HCT116 (cell line): ENCODE measurements at regions not wholly inside any gene's neighbourhood (a gene's known extent, or its start where the extent isn't known, plus 50 kb on each side); places are given as distances from the start of the nearest gene placed in this dataset.

Experiments
- ATAC-seq: fragments of 200-7000 bp; cut with Tn5 transposase; 2 replicates; pipeline ENCODE4 v1.9.1; 2020; ENCODE audit warnings: mild to moderate bottlenecking, moderate library complexity
- BruUV-seq: library from RNA; stranded (reverse); fragments of 400-500 nt; replicated peaks from 2 replicates; lab custom pipeline; 2021; lab: Mats Ljungman, UMichigan
- CTCF ChIA-PET: fragments of 300-600 bp; sonication (Branson Sonifier 250); formaldehyde crosslinking; loops from one replicate; lab custom pipeline; 2021; ENCODE audit warnings: antibody characterized with exemption; lab: Charles Lee
- POLR2A ChIA-PET: fragments of 300-600, 350-600 bp; sonication (Branson Sonifier 250); formaldehyde crosslinking; loops from one replicate; lab custom pipeline; 2021; ENCODE audit warnings: antibody characterized with exemption; lab: Charles Lee
- RAD21 ChIA-PET, 2 experiments: fragments of 300-600 bp; sonication (Branson Sonifier 250); formaldehyde crosslinking; loops; one replicate each; lab custom pipeline; 2023; ENCODE audit warnings: low total read pairs in 2 of 2; ENCODE audit not compliant: uncharacterized antibody in 2 of 2, unreplicated experiment in 2 of 2, low non-redundant PET in 1 of 2; lab: Charles Lee
- DNase-seq: peaks from one replicate; pipeline ENCODE4 v3.0.0-alpha.2; 2010; ENCODE audit warnings: low read depth, low spot score
- H2AFZ ChIP-seq: fragments of 200-600 bp; shearing (Covaris generic), sonication (generic); 2 replicates; pipeline ENCODE4 v1.6.1; 2017; ENCODE audit warnings: low read depth, mixed run types, mixed read lengths, antibody characterized with exemption, low read length; ENCODE audit not compliant: poor library complexity, severe bottlenecking
- H3K27ac ChIP-seq: 2 replicates; pipeline ENCODE4 v1.5.1; 2012; ENCODE audit warnings: low read depth, low read length
- H3K27me3 ChIP-seq: fragments of 200-600 bp; sonication (generic); 2 replicates; pipeline ENCODE4 v1.6.1; 2016; ENCODE audit warnings: mixed run types, low read length, mixed read lengths; ENCODE audit not compliant: insufficient read depth
- H3K36me3 ChIP-seq, 2 experiments: fragments of 200-500 bp in 1 of 2; fragments of 200-600 bp in 1 of 2; sonication (Bioruptor generic) in 1 of 2; sonication (generic) in 1 of 2; 2 replicates each; pipeline versions ENCODE4 v1.5.1 to v1.6.1; 2014 to 2016; ENCODE audit warnings: low read length in 2 of 2, inconsistent platforms in 1 of 2, mixed read lengths in 1 of 2, mixed run types in 1 of 2; ENCODE audit not compliant: insufficient read depth in 2 of 2, control insufficient read depth in 1 of 2
- H3K4me1 ChIP-seq, 2 experiments: fragments of 200-600 bp in 1 of 2; sonication (generic) in 1 of 2; 2 replicates each; pipeline versions ENCODE4 v1.5.1 to v1.6.1; 2012 to 2017; ENCODE audit warnings: low read length in 2 of 2, inconsistent platforms in 1 of 2, mild to moderate bottlenecking in 1 of 2, mixed read lengths in 1 of 2, mixed run types in 1 of 2, moderate library complexity in 1 of 2; ENCODE audit not compliant: insufficient read depth in 2 of 2, control insufficient read depth in 1 of 2
- H3K4me2 ChIP-seq: fragments of 200-600 bp; sonication (generic); 2 replicates; pipeline ENCODE4 v1.6.1; 2017; ENCODE audit warnings: mixed run types, low read length, mixed read lengths
- H3K4me3 ChIP-seq, 2 experiments: fragments of 200-600 bp in 1 of 2; sonication (generic) in 1 of 2; replicated peaks in 1 of 2; 2 replicates each; pipeline ENCODE4 v1.5.1; 2011 to 2016; ENCODE audit warnings: low read length in 2 of 2, control low read depth in 1 of 2, low read depth in 1 of 2, mild to moderate bottlenecking in 1 of 2, mixed read lengths in 1 of 2, mixed run types in 1 of 2
- H3K79me2 ChIP-seq: fragments of 200-600 bp; sonication (generic); 2 replicates; pipeline ENCODE4 v1.6.1; 2017; ENCODE audit warnings: mild to moderate bottlenecking, mixed run types, low read length, moderate library complexity, mixed read lengths; ENCODE audit not compliant: insufficient read depth
- H3K9ac ChIP-seq: fragments of 200-600 bp; sonication (generic); 2 replicates; pipeline ENCODE4 v1.6.1; 2016; ENCODE audit warnings: low read length, mixed read lengths
- H3K9me2 ChIP-seq: fragments of 200-600 bp; sonication (generic), shearing (Covaris generic); 2 replicates; pipeline ENCODE4 v1.6.1; 2017; ENCODE audit warnings: mixed run types, mild to moderate bottlenecking, moderate library complexity; ENCODE audit not compliant: insufficient read depth
- H3K9me3 ChIP-seq, 2 experiments: fragments of 200-500 bp in 1 of 2; fragments of 200-600 bp in 1 of 2; sonication (Bioruptor generic) in 1 of 2; sonication (generic) in 1 of 2; 2 replicates each; pipeline ENCODE4 v1.6.1; 2014 to 2017; ENCODE audit warnings: low read length in 2 of 2, mixed read lengths in 2 of 2, inconsistent platforms in 1 of 2, low read depth in 1 of 2, mild to moderate bottlenecking in 1 of 2, mixed run types in 1 of 2, moderate library complexity in 1 of 2; ENCODE audit not compliant: control insufficient read depth in 1 of 2, insufficient read depth in 1 of 2
- H4K20me1 ChIP-seq: fragments of 200-600 bp; sonication (generic), shearing (Covaris generic); 2 replicates; pipeline ENCODE4 v1.6.1; 2017; ENCODE audit warnings: mixed run types, mild to moderate bottlenecking, moderate library complexity; ENCODE audit not compliant: insufficient read depth
- CBX3 ChIP-seq: IDR thresholded peaks from 2 replicates; pipeline ENCODE4 v1.6.1; 2012; ENCODE audit warnings: low read depth
- EGR1 ChIP-seq: IDR thresholded peaks from 2 replicates; pipeline ENCODE4 v1.6.1; 2012; ENCODE audit warnings: low read depth
- ELF1 ChIP-seq: IDR thresholded peaks from 2 replicates; pipeline ENCODE4 v1.6.1; 2012; ENCODE audit warnings: low read depth, borderline replicate concordance
- EZH2 ChIP-seq: fragments of 200-600 bp; sonication (generic); IDR thresholded peaks from 2 replicates; pipeline ENCODE4 v1.6.1; 2017; ENCODE audit warnings: antibody characterized with exemption, mixed run types
- JUND ChIP-seq: IDR thresholded peaks from 2 replicates; pipeline ENCODE4 v1.6.1; 2012
- SIN3A ChIP-seq: IDR thresholded peaks from 2 replicates; pipeline ENCODE4 v1.6.1; 2012; ENCODE audit warnings: low read depth
- SP1 ChIP-seq: IDR thresholded peaks from 2 replicates; pipeline ENCODE4 v1.6.1; 2012; ENCODE audit warnings: low read depth
- YY1 ChIP-seq: IDR thresholded peaks from 2 replicates; pipeline ENCODE4 v1.6.1; 2011; ENCODE audit warnings: low read length, low read depth, moderate library complexity, mild to moderate bottlenecking; ENCODE audit not compliant: insufficient replicate concordance; ENCODE audit errors: extremely low read depth
- ZFX ChIP-seq: fragments of 450-650 bp; IDR thresholded peaks from 2 replicates; pipeline ENCODE4 v1.6.1; 2017
- intact Hi-C: fragments of 100-400 bp; cut with micrococcal nuclease; formaldehyde crosslinking; loops from 2 replicates; pipeline ENCODE4 v1.10.0; 2022
- TF ChIP-seq, protein P1 (sequence below): IDR thresholded peaks from 2 replicates; pipeline ENCODE4 v1.6.1; 2012; ENCODE audit warnings: low read depth
- TF ChIP-seq, protein P2 (sequence below): IDR thresholded peaks from 2 replicates; pipeline ENCODE4 v1.6.1; 2012

- no peak overlapping the region for H3K4me2 ChIP-seq
- no peak overlapping the region for H3K9ac ChIP-seq
- ChIA-PET CTCF (no interaction called here), POLR2A (no interaction called here), RAD21 (no interaction called here)
- BruUV-seq, result no TSS peak
- no peak overlapping the region for H2AFZ ChIP-seq
- H3K27me3 ChIP-seq, result no peaks in the 10 kb centered on the region
- DNase-seq, result no peak
- H3K4me3 ChIP-seq, result no peak overlapping the region
- TF ChIP-seq, protein P1, sequence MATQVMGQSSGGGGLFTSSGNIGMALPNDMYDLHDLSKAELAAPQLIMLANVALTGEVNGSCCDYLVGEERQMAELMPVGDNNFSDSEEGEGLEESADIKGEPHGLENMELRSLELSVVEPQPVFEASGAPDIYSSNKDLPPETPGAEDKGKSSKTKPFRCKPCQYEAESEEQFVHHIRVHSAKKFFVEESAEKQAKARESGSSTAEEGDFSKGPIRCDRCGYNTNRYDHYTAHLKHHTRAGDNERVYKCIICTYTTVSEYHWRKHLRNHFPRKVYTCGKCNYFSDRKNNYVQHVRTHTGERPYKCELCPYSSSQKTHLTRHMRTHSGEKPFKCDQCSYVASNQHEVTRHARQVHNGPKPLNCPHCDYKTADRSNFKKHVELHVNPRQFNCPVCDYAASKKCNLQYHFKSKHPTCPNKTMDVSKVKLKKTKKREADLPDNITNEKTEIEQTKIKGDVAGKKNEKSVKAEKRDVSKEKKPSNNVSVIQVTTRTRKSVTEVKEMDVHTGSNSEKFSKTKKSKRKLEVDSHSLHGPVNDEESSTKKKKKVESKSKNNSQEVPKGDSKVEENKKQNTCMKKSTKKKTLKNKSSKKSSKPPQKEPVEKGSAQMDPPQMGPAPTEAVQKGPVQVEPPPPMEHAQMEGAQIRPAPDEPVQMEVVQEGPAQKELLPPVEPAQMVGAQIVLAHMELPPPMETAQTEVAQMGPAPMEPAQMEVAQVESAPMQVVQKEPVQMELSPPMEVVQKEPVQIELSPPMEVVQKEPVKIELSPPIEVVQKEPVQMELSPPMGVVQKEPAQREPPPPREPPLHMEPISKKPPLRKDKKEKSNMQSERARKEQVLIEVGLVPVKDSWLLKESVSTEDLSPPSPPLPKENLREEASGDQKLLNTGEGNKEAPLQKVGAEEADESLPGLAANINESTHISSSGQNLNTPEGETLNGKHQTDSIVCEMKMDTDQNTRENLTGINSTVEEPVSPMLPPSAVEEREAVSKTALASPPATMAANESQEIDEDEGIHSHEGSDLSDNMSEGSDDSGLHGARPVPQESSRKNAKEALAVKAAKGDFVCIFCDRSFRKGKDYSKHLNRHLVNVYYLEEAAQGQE, result no peak
- TF ChIP-seq SIN3A, result no peak
- TF ChIP-seq YY1, result no peak
- TF ChIP-seq ZFX, result no peak
- no peak for TF ChIP-seq JUND
- TF ChIP-seq EZH2, result no peak
- no peak for TF ChIP-seq EGR1
- no peak for TF ChIP-seq CBX3
- TF ChIP-seq, protein P2, sequence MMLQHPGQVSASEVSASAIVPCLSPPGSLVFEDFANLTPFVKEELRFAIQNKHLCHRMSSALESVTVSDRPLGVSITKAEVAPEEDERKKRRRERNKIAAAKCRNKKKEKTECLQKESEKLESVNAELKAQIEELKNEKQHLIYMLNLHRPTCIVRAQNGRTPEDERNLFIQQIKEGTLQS, result no peak
- TF ChIP-seq SP1, result no peak
- TF ChIP-seq ELF1, result no peak
- no peaks in the 10 kb centered on the region for H4K20me1 ChIP-seq
- ATAC-seq, result no peak
- intact Hi-C loops, result no loop called here
- no peak overlapping the region for H3K27ac ChIP-seq
- H3K9me2 ChIP-seq, result no peaks in the 10 kb centered on the region
- H3K9me3 ChIP-seq, result no peaks in the 10 kb centered on the region
- H3K79me2 ChIP-seq, result no peaks in the 10 kb centered on the region
- H3K4me1 ChIP-seq, result no peaks in the 10 kb centered on the region
- H3K36me3 ChIP-seq, result no peaks in the 10 kb centered on the region
These were observed 895.8 kb upstream of the SOX9 start for GRCh38 chr17:71224824-71225575.
